ENCODE measurements at regions not wholly inside any gene's neighbourhood (a gene's known extent, or its start where the extent isn't known, plus 50 kb on each side); places are given as distances from the start of the nearest gene placed in this dataset.

DNA sequence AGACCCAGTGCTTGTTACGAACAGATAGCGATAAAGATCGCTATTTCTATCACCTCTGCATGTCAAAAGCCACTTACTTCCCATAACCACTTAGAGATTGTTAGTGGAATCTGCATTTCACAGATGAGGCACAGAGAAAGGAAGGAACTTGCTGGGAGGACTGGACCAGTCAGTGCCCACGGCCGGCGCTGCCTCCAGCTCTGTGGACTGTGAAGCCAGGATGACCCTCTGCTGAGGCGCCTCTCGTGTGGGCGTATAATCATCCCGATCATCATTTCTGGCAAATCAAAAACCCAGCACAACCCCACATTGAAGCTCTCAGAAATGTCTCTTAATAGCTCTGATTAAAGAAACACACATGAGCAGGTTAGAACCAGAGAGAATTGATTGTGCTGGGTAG, 61.5 kb upstream of the ADRA2C start:
- ATAC-seq (no peak), DNase-seq (no peak)

- DNase-seq (no peak), ATAC-seq (no peak)
These were observed 62.3 kb upstream of the ADRA2C start for GRCh38 chr4:3703677-3704521.

DNA sequence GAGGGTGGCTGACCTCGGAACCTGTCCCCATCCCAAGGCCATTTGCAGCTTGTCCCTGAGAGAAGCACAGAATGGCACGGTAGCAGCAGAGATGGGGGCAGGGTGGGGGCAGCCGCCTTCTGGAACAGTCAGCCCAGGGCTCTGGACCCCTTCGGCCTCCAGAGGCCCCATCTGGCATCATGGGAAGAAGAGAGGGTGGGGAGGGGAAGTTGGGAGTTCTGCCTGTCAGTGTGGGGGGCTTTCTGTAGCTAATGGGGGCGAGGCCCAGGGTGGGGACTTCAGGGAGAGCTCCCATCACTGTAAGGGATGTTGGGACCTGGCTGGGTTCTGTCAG, 62.9 kb upstream of the ADRA2C start:
- DNase-seq (no peak), ATAC-seq (no peak)

DNA sequence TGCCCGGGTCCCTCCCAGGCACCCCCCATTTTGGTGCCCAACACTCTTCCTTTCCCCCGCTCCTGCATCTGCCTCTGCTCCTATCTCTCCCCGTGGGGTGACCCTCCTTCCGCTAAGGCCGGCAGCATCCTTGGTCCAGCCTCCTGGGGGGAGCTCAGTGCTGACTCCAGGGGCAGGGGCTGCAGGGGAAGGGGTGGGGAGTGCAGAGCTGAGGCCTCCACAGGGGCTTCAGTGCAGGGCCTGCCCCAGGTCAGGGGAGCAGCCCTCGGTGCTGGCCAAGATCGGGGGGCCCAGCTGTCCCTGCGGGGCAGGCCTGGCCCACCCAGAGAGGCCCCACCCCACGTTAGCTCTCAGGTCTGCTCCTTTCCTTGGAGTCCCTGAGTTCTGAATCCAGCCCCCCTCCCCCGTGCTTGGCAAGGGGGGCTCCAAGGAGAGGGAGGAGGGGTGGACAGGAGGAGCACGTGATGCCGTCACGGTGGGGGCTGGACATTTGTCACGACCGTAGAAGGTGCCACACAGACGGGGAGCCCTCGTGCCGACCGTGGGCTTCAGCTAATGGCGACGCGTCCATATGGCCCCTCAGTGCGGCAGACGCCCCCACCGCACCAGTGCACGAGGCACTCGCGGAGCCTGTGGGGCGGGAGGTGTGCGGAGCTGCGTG, 63.5 kb upstream of the ADRA2C start:
- DNase-seq = no peak
- no peak for ATAC-seq

GRCh38 chr4:3701736-3702560, 64.2 kb upstream of the ADRA2C start:
- ATAC-seq = no peak
- DNase-seq = no peak

DNA sequence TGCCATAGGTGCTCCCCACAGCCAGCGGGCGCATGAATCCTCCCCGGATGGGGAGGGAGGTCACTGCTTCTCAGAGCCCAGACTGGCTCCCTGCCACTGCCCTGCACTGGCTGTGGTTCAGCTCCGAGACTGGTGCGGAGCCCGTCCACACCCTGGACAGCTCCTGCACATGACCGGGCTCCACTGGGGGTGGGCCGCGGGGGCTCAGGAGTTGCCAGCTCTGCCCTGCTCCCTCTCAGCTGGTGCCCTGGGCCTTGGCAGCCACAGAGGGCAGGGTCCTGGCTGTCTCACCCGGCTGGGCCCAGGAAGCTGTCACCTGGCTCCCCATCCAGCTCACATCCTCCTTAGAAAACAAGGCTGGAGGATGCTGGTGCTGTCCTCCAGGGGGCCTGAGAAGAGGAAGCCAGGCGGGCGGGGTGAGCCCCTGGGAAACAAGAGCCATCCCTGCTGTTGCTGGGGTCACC, 64.9 kb upstream of the ADRA2C start:
- DNase-seq = no peak
- no peak for ATAC-seq

DNA sequence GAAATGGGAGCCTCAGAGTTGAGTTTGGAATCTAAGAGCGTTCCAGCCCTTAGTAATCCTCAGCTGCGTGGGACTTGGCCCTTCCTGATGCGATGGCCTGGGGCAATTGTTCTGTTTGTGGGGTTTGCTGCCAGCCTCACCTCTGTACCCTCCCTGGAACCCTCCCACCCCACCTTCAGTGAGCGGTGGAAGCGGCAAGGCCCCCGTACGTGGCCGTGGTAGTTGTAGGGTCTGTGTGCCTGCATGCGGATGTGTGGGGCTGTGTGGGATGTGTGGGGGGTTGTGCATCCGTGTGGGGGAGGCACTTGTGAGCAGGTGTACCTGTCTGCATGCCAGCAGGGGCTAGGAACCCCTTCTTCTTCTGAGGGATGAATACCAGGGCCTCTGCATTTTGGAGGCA, 65.4 kb upstream of the ADRA2C start:
- DNase-seq = no peak
- ATAC-seq = no peak

DNA sequence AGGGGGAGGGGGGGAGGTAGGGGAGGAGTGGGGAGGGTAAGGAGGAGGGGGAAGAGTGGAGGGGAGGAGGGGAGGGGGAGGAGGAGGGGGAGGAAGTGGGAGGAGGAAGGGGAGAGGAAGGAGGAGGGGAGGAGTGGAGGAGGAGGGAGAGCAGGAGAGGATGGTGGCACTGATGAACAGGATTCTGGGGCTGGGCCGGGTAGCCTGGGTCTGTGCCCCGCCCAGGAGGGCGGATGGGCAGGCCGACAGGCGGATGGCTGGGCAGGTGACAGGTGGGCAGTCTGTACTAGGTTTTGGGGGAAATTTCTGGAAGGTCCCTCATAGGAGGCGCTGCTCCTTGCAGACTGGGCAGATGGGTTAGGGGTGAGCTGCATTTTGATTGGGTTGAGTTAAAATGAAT, 66.0 kb upstream of the ADRA2C start:
- ATAC-seq (no peak), DNase-seq (no peak)

DNA sequence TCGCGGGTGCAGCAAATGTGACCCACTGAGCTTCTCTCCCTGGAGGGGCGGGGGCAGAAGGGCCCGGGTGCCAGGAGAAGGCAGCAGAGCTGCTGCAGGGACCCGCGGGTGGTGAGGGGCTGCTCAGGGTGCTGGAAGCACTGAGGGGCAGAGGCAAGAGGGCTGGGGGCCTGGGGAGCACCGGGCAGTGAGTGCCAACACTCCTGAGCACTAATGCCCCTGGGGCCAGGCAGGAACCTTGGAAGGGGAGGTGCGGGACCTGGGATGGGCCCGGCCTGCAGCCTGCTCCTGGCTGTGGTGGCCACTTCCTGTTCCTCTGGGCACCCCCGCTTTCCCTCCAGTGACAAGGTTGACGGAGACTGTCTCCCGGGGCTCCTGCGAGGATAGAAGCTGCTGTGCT, 66.5 kb upstream of the ADRA2C start:
- no peak for DNase-seq
- no peak for ATAC-seq

DNA sequence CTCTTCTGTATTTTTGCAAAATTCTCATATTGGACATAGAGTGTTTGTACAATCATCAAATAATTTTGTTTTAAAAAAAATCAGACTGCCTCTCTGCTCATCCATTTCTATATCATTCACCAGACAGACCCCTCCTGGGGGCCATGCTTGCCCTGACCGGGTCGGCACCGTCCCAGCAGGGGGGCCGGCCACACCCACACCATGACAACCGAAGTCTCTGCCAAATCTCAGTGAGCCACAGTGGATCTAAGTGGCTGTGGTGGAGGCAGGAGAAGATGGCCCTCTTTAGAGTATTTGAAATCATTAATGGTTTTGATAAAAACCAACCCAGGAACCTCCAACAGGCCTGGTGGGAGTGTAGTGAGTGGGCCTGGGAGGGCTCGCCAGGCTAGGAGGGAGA, 66.9 kb upstream of the ADRA2C start:
- DNase-seq (no peak), ATAC-seq (no peak)

GRCh38 chr4:3697033-3697432, 69.2 kb upstream of the ADRA2C start:
- ATAC-seq = no peak
- DNase-seq = no peak

GRCh38 chr4:3690551-3691152, 75.5 kb upstream of the ADRA2C start:
- ATAC-seq (no peak), DNase-seq (no peak)

- ATAC-seq (no peak), DNase-seq (no peak)
These were observed 76.3 kb upstream of the ADRA2C start for GRCh38 chr4:3689576-3690550.

DNA sequence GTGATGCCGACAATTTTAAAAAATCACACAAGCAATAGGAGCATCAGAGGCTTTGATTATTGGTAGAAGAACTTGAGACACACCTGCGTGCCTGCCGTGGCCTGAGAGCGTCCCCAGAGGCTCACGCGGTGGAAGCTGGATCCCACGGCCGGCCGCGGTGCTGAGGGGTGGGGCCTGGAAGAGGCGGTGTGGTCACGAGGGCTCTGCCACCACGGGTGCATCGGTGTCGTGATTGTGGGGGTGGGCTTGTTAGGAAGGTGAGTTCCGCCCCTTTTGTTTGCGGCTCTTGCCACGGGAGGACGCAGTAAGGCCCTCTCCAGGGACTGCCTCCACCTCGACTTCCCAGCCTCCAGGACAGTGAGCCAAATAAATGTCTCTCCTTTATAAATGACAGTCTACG, 77.2 kb upstream of the ADRA2C start:
- DNase-seq (no peak), ATAC-seq (no peak)

GRCh38 chr4:3688018-3688998, 77.9 kb upstream of the ADRA2C start:
- no peak for DNase-seq

DNA sequence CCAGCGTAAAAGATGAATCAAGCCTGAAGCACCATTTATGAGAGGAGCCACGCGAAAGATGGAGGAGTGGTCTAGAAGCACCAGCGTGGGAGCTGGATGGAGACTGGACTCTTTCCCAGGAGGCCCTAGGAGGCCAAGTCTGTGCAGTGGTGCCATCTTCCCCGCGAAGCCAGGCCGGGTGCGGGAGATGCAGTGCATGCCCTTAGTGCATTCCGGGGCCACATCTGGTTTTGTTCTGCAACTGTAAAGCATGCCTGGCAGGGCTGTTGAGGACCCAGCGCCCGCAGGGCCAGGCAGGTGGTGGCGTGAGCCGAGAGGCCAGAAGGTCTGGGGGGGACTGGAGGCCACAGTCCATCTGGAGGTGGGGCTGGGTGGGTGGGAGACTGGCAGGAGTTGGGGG, 78.6 kb upstream of the ADRA2C start:
- no peak for DNase-seq
- no peak for ATAC-seq

More at GRCh38 chr4:3688018-3688998, 77.9 kb upstream of the ADRA2C start:
- ATAC-seq = no peak

- ATAC-seq (no peak), DNase-seq (no peak)
These were observed 79.4 kb upstream of the ADRA2C start for GRCh38 chr4:3686753-3687152.

DNA sequence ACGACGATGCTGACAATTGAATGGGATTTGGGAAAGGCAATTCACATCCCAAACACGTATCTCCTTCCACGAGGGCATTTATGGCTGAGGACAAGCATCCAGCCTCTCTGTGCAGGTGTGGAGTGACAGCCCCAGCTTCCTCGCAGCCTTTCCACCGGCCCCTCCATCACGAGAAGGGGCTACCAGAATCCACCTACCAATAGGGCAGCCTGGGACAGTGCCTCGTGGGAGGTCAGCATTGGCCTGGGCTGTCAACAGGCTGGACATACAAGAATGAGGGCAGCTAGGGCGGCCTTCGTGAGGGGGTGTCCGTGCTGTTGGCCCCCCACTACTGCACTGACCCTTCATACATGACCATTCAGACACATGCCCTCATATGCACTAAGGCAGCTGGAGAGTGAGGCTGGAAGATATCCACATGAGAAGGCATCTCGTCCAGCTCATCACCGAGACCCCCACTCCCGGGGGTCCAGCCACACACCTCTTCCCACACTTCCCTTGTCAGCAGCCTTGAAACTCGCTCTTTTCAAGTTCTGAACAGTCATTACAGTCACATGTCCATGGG, 81.0 kb upstream of the ADRA2C start:
- no peak for DNase-seq
- ATAC-seq = no peak

DNA sequence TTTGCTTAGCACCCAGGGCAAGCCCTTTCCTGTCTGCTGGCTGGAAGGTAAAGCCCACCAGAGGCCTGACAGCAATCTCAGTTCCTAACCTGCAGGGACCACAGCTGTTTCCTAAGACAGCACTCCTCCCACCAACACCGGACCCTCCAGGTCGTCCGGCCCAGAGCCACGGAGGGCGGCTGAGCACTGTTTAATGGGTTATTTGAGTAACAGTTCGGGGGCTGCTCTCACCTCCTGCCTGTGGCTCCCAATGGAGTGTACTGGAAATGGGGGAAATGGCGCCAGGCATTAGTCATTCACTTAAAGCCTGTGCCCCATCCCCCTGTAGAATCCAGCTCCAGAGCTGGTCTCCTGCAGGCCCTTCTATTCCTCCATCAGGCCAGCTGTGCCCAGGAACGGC, 81.6 kb upstream of the ADRA2C start:
- ATAC-seq (no peak), DNase-seq (no peak)

Data from stimulated activated naive CD8-positive, alpha-beta T cell treated with anti-CD3 and anti-CD28 coated beads, Interleukin-15, Interleukin-2, amounts not matched to agents 100 U/mL and 50 U/mL, for 24 hours (primary cell).